ENCODE measurements at regions not wholly inside any gene's neighbourhood (a gene's known extent, or its start where the extent isn't known, plus 50 kb on each side); places are given as distances from the start of the nearest gene placed in this dataset.
A peak's percentile ranks its signal among the peaks of the same experiment; 100 is the strongest.
"Not testable (repeated sequence)": the region's sequence is repeated elsewhere in the genome, so short reads cannot be mapped to it uniquely, and the experiment has no call there.

- Histone ChIP-seq H3K27me3 (ENCODE audit: insufficient read depth, low read length) (no peaks in the 10 kb centered on the region), H3K9ac (ENCODE audit: low read depth, low read length) (no peak overlapping the region), H3K27ac (ENCODE audit: low read depth, low read length) (no peak overlapping the region), H3K36me3 (ENCODE audit: insufficient read depth, low read length) (no peaks in the 10 kb centered on the region), H3K9me3 (ENCODE audit: insufficient read depth, low read depth, low read length) (no peaks in the 10 kb centered on the region), H3K4me3 (ENCODE audit: low read length) (no peak overlapping the region), H3K4me1 (ENCODE audit: insufficient read depth, low read length) (no peaks in the 10 kb centered on the region)
- WGBS = no CpG with 5 or more reads among the region's 1 CpG
Measured at GRCh38 chr5:91816681-91817080, 433.6 kb upstream of the ARRDC3 start.

DNA sequence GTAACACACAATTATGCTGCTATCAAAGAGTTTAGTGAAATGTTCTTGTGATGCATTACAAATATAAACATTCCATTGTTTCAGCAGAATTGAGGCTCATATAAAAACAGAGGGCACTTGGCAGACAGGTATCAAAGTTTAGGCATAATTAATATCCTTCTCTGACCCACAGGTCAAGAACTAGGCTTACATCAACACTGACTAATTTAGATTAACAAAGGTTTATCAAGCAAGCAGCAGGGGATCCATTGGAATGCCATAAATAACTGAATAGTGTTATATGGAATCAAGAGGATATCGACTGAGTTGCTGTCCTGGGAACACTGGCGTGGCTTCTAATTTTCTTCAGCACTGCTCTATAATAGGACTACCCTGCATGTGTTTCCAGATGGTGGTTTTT, 414.5 kb upstream of the ARRDC3 start:
- Histone ChIP-seq H3K4me1 (ENCODE audit: insufficient read depth, low read length) (no peaks in the 10 kb centered on the region), H3K9me3 (ENCODE audit: insufficient read depth, low read depth, low read length) (peaks cover 12% of the 10 kb centered on the region), H3K36me3 (ENCODE audit: insufficient read depth, low read length) (no peaks in the 10 kb centered on the region), H3K4me3 (ENCODE audit: low read length) (no peak overlapping the region), H3K27ac (ENCODE audit: low read depth, low read length) (no peak overlapping the region), H3K9ac (ENCODE audit: low read depth, low read length) (no peak overlapping the region), H3K27me3 (ENCODE audit: insufficient read depth, low read length) (no peaks in the 10 kb centered on the region)
- 78% methylated on average over 2 of the region's 2 CpGs for WGBS

GRCh38 chr5:91794856-91795548, 411.9 kb upstream of the ARRDC3 start:
- Histone ChIP-seq H3K9me3 (ENCODE audit: insufficient read depth, low read depth, low read length) (no peaks in the 10 kb centered on the region), H3K27me3 (ENCODE audit: insufficient read depth, low read length) (no peaks in the 10 kb centered on the region), H3K4me3 (ENCODE audit: low read length) (no peak overlapping the region), H3K27ac (ENCODE audit: low read depth, low read length) (no peak overlapping the region), H3K36me3 (ENCODE audit: insufficient read depth, low read length) (no peaks in the 10 kb centered on the region), H3K4me1 (ENCODE audit: insufficient read depth, low read length) (no peaks in the 10 kb centered on the region), H3K9ac (ENCODE audit: low read depth, low read length) (no peak overlapping the region)
- WGBS = 95% methylated on average over 2 of the region's 4 CpGs

- no peaks in the 10 kb centered on the region for H3K27me3 ChIP-seq (ENCODE audit: insufficient read depth, low read length)
- H3K4me3 ChIP-seq (ENCODE audit: low read length) = no peak overlapping the region
- no peak overlapping the region for H3K9ac ChIP-seq (ENCODE audit: low read depth, low read length)
- WGBS = no CpG with 5 or more reads among the region's 2 CpGs
- no peaks in the 10 kb centered on the region for H3K9me3 ChIP-seq (ENCODE audit: insufficient read depth, low read depth, low read length)
- no peaks in the 10 kb centered on the region for H3K4me1 ChIP-seq (ENCODE audit: insufficient read depth, low read length)
- no peaks in the 10 kb centered on the region for H3K36me3 ChIP-seq (ENCODE audit: insufficient read depth, low read length)
- no peak overlapping the region for H3K27ac ChIP-seq (ENCODE audit: low read depth, low read length)
Measured at GRCh38 chr5:91794455-91794854, 411.3 kb upstream of the ARRDC3 start.

DNA sequence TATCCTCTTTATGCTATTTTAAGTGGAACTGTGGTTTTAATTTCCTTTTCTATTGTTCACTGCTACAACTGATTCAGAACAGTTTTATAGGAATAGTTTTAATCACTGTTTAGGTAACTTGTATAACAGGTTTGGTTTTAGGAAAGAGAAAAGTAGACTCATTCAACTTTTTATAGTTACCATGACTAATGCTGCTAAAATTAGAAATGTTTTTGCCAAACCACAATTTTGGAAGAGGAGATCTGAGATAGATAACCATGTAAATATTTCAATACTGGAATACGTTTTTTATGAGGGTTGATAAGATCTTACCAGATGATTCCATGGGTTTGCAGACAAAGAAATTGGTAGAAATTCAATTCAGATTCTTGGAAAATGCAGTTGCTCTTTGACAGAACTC, 404.6 kb upstream of the ARRDC3 start:
- Histone ChIP-seq H3K4me3 (ENCODE audit: low read length) (no peak overlapping the region), H3K4me1 (ENCODE audit: insufficient read depth, low read length) (peaks cover 14% of the 10 kb centered on the region), H3K36me3 (ENCODE audit: insufficient read depth, low read length) (no peaks in the 10 kb centered on the region), H3K27me3 (ENCODE audit: insufficient read depth, low read length) (no peaks in the 10 kb centered on the region), H3K9ac (ENCODE audit: low read depth, low read length) (no peak overlapping the region), H3K27ac (ENCODE audit: low read depth, low read length) (no peak overlapping the region), H3K9me3 (ENCODE audit: insufficient read depth, low read depth, low read length) (peaks cover 7% of the 10 kb centered on the region; the same call in 1 of the 2 replicates)
- 93% methylated on average over 1 of the region's 1 CpG for WGBS

- 100% methylated on average over 2 of the region's 2 CpGs for WGBS
- no peaks in the 10 kb centered on the region for H3K9me3 ChIP-seq (ENCODE audit: insufficient read depth, low read depth, low read length)
- no peaks in the 10 kb centered on the region for H3K36me3 ChIP-seq (ENCODE audit: insufficient read depth, low read length)
- no peaks in the 10 kb centered on the region for H3K27me3 ChIP-seq (ENCODE audit: insufficient read depth, low read length)
- no peak overlapping the region for H3K4me3 ChIP-seq (ENCODE audit: low read length)
- H3K27ac ChIP-seq (ENCODE audit: low read depth, low read length) = no peak overlapping the region
- H3K4me1 ChIP-seq (ENCODE audit: insufficient read depth, low read length) = peaks cover 12% of the 10 kb centered on the region
- no peak overlapping the region for H3K9ac ChIP-seq (ENCODE audit: low read depth, low read length)
Measured at GRCh38 chr5:91777671-91778070, 394.6 kb upstream of the ARRDC3 start.

GRCh38 chr5:91776249-91776648, 393.1 kb upstream of the ARRDC3 start:
- WGBS = 100% methylated on average over 1 of the region's 2 CpGs
- Histone ChIP-seq H3K9me3 (ENCODE audit: insufficient read depth, low read depth, low read length) (no peaks in the 10 kb centered on the region), H3K9ac (ENCODE audit: low read depth, low read length) (no peak overlapping the region), H3K36me3 (ENCODE audit: insufficient read depth, low read length) (no peaks in the 10 kb centered on the region), H3K4me1 (ENCODE audit: insufficient read depth, low read length) (peaks cover 12% of the 10 kb centered on the region), H3K27ac (ENCODE audit: low read depth, low read length) (no peak overlapping the region), H3K27me3 (ENCODE audit: insufficient read depth, low read length) (no peaks in the 10 kb centered on the region), H3K4me3 (ENCODE audit: low read length) (no peak overlapping the region)

- H3K4me3 ChIP-seq (ENCODE audit: low read length) = no peak overlapping the region
- no peaks in the 10 kb centered on the region for H3K27me3 ChIP-seq (ENCODE audit: insufficient read depth, low read length)
- 100% methylated on average over 1 of the region's 2 CpGs for WGBS
- no peaks in the 10 kb centered on the region for H3K9me3 ChIP-seq (ENCODE audit: insufficient read depth, low read depth, low read length)
- H3K27ac ChIP-seq (ENCODE audit: low read depth, low read length) = no peak overlapping the region
- H3K4me1 ChIP-seq (ENCODE audit: insufficient read depth, low read length) = 0 out of 2 replicates have a peak, but pooled peaks cover 7% of the 10 kb centered on the region
- no peak overlapping the region for H3K9ac ChIP-seq (ENCODE audit: low read depth, low read length)
- H3K36me3 ChIP-seq (ENCODE audit: insufficient read depth, low read length) = no peaks in the 10 kb centered on the region
Measured at GRCh38 chr5:91770400-91770799, 387.3 kb upstream of the ARRDC3 start.

DNA sequence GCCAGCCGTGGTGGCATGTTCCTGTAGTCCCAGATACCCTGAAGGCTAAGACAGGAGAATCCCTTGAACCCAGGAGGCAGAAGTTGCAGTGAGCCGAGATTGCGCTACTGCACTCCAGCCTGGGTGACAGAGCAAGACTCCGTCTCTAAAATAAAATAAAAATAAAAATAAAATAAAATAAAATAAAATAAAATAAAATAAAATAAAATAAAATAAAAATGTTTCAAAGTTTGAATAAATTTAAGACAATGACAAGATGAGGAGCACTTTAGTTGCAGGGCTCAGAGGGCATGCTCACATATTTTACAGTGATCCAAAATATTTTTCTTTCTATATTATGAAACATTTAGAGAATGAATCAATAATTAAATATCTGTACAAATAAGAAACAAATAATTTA, 374.3 kb upstream of the ARRDC3 start:
- H3K27ac ChIP-seq (ENCODE audit: low read depth, low read length); H3K4me1 ChIP-seq (ENCODE audit: insufficient read depth, low read length); H3K36me3 ChIP-seq (ENCODE audit: insufficient read depth, low read length); H3K27me3 ChIP-seq (ENCODE audit: insufficient read depth, low read length); H3K4me3 ChIP-seq (ENCODE audit: low read length); H3K9ac ChIP-seq (ENCODE audit: low read depth, low read length); H3K9me3 ChIP-seq (ENCODE audit: insufficient read depth, low read depth, low read length): not testable (repeated sequence)
- WGBS = 95% methylated on average over 3 of the region's 4 CpGs

GRCh38 chr5:91754990-91755389, 371.9 kb upstream of the ARRDC3 start:
- Histone ChIP-seq H3K36me3 (ENCODE audit: insufficient read depth, low read length) (no peaks in the 10 kb centered on the region), H3K27ac (ENCODE audit: low read depth, low read length) (no peak overlapping the region), H3K27me3 (ENCODE audit: insufficient read depth, low read length) (no peaks in the 10 kb centered on the region), H3K4me1 (ENCODE audit: insufficient read depth, low read length) (no peaks in the 10 kb centered on the region), H3K9me3 (ENCODE audit: insufficient read depth, low read depth, low read length) (no peaks in the 10 kb centered on the region), H3K9ac (ENCODE audit: low read depth, low read length) (no peak overlapping the region), H3K4me3 (ENCODE audit: low read length) (no peak overlapping the region)
- no CpG with 5 or more reads among the region's 1 CpG for WGBS

DNA sequence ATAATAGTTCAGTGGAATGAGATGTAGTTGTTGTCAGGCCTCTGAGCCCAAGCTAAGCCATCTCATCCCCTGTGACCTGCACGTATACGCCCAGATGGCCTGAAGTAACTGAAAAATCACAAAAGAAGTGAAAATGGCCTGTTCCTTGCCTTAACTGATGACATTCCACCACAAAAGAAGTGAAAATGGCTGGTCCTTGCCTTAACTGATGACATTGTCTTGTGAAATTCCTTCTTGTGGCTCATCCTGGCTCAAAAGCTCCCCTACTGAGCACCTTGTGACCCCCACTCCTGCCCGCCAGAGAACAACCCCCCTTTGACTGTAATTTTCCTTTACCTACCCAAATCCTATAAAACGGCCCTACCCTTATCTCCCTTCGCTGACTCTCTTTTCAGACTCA, 361.4 kb upstream of the ARRDC3 start:
- not testable (repeated sequence) for H3K9me3 ChIP-seq (ENCODE audit: insufficient read depth, low read depth, low read length); H3K27me3 ChIP-seq (ENCODE audit: insufficient read depth, low read length); H3K4me3 ChIP-seq (ENCODE audit: low read length); H3K36me3 ChIP-seq (ENCODE audit: insufficient read depth, low read length); H3K9ac ChIP-seq (ENCODE audit: low read depth, low read length)
- H3K27ac ChIP-seq (ENCODE audit: low read depth, low read length) = peak overlapping the region; percentile 80
- WGBS = 31% methylated on average over 5 of the region's 5 CpGs
- H3K4me1 ChIP-seq (ENCODE audit: insufficient read depth, low read length) = peaks cover 51% of the 10 kb centered on the region

GRCh38 chr5:91742550-91742949, 359.4 kb upstream of the ARRDC3 start:
- no peak overlapping the region; the same call in 1 of the 2 replicates for H3K27ac ChIP-seq (ENCODE audit: low read depth, low read length)
- H3K9ac ChIP-seq (ENCODE audit: low read depth, low read length) = no peak overlapping the region
- 19% methylated on average over 3 of the region's 3 CpGs for WGBS
- no peaks in the 10 kb centered on the region for H3K9me3 ChIP-seq (ENCODE audit: insufficient read depth, low read depth, low read length)
- peaks cover 51% of the 10 kb centered on the region for H3K4me1 ChIP-seq (ENCODE audit: insufficient read depth, low read length)
- H3K36me3 ChIP-seq (ENCODE audit: insufficient read depth, low read length) = no peaks in the 10 kb centered on the region
- H3K27me3 ChIP-seq (ENCODE audit: insufficient read depth, low read length) = no peaks in the 10 kb centered on the region
- H3K4me3 ChIP-seq (ENCODE audit: low read length) = no peak overlapping the region
